SU-DHL-6 (cell line): ENCODE measurements at regions not wholly inside any gene's neighbourhood (a gene's known extent, or its start where the extent isn't known, plus 50 kb on each side); places are given as distances from the start of the nearest gene placed in this dataset.

ENCODE experiments used
- H2AFZ ChIP-seq: fragments of 200-600 bp; sonication (generic); 2 replicates; pipeline ENCODE4 v1.6.1; 2014; ENCODE audit warnings: low read depth, mild to moderate bottlenecking, moderate library complexity, mixed read lengths, antibody characterized with exemption, low read length; ENCODE audit not compliant: severe bottlenecking
- H3F3A ChIP-seq: fragments of 200-600 bp; shearing (Covaris generic); 2 replicates; pipeline ENCODE4 v1.6.0; 2016; ENCODE audit warnings: antibody characterized with exemption, mild to moderate bottlenecking; ENCODE audit not compliant: insufficient read depth
- H3K27ac ChIP-seq: fragments of 200-600 bp; sonication (generic); 2 replicates; pipeline ENCODE4 v1.5.1; 2016; ENCODE audit warnings: low read depth, mild to moderate bottlenecking, low read length, moderate library complexity, mixed read lengths
- H3K27me3 ChIP-seq: fragments of 200-600 bp; sonication (generic), shearing (Covaris generic); 2 replicates; pipeline ENCODE4 v1.6.0; 2014; ENCODE audit warnings: mild to moderate bottlenecking, low read length
- H3K36me3 ChIP-seq: fragments of 200-600 bp; sonication (generic); 2 replicates; pipeline ENCODE4 v1.6.1; 2014; ENCODE audit warnings: mild to moderate bottlenecking, low read length, mixed read lengths
- H3K4me2 ChIP-seq: fragments of 300-600, 200-600 bp; shearing (Covaris generic), sonication (generic); 2 replicates; pipeline ENCODE4 v1.6.0; 2014; ENCODE audit warnings: low read length, low read depth, mild to moderate bottlenecking; ENCODE audit not compliant: poor library complexity, severe bottlenecking
- H3K4me3 ChIP-seq: fragments of 200-600 bp; sonication (generic); 2 replicates; pipeline ENCODE4 v1.5.1; 2014; ENCODE audit warnings: antibody characterized with exemption, low read length, mild to moderate bottlenecking, mixed read lengths; ENCODE audit not compliant: insufficient read depth, poor library complexity, severe bottlenecking
- H3K79me2 ChIP-seq: fragments of 200-600 bp; sonication (generic); 2 replicates; pipeline ENCODE4 v1.6.1; 2014; ENCODE audit warnings: mild to moderate bottlenecking, low read length, moderate library complexity; ENCODE audit not compliant: insufficient read depth
- H3K9ac ChIP-seq: fragments of 200-600 bp; sonication (generic); 2 replicates; pipeline ENCODE4 v1.7.0; 2014; ENCODE audit warnings: mild to moderate bottlenecking, low read length
- H3K9me2 ChIP-seq: fragments of 200-600 bp; sonication (generic); replicated peaks from 2 replicates; pipeline ENCODE4 v1.6.1; 2014; ENCODE audit warnings: low read length; ENCODE audit not compliant: insufficient read depth
- H3K9me3 ChIP-seq: fragments of 200-600 bp; sonication (generic); 2 replicates; pipeline ENCODE4 v1.6.1; 2014; ENCODE audit warnings: low read length, mixed read lengths; ENCODE audit not compliant: insufficient read depth
- H4K20me1 ChIP-seq: fragments of 200-600 bp; sonication (generic); 2 replicates; pipeline ENCODE4 v1.6.1; 2014; ENCODE audit warnings: low read depth, mild to moderate bottlenecking, antibody characterized with exemption, low read length, moderate library complexity, mixed read lengths
- CTCF ChIP-seq: fragments of 200-600 bp; sonication (generic); IDR thresholded peaks from one replicate; pipeline ENCODE4 v1.5.1; 2017; ENCODE audit warnings: antibody characterized with exemption, mild to moderate bottlenecking, low read length, moderate library complexity; ENCODE audit not compliant: insufficient read depth, poor library complexity, severe bottlenecking
- EZH2phosphoT487 ChIP-seq: fragments of 200-600 bp; sonication (generic), shearing (Covaris generic); conservative IDR thresholded peaks from 2 replicates; pipeline ENCODE4 v1.6.1; 2018; ENCODE audit warnings: mild to moderate bottlenecking, antibody characterized with exemption, low read length, moderate library complexity, mixed read lengths

- H3K27me3 ChIP-seq, result no peaks in the 10 kb centered on the region
- no peak overlapping the region for H3K4me3 ChIP-seq
- H3K27ac ChIP-seq, result no peak overlapping the region
- H3K9me3 ChIP-seq, result no peaks in the 10 kb centered on the region
- H3K36me3 ChIP-seq, result no peaks in the 10 kb centered on the region
- H3K79me2 ChIP-seq, result no peaks in the 10 kb centered on the region
- no peak for TF ChIP-seq EZH2phosphoT487
- TF ChIP-seq CTCF, result no peak
- no peak overlapping the region for H3K4me2 ChIP-seq
- no peaks in the 10 kb centered on the region for H4K20me1 ChIP-seq
- no peak overlapping the region for H2AFZ ChIP-seq
- H3K9ac ChIP-seq, result no peak overlapping the region
- H3F3A ChIP-seq, result no peaks in the 10 kb centered on the region
- H3K9me2 ChIP-seq, result no peaks in the 10 kb centered on the region
These were observed 807.7 kb upstream of the ZWINT start for GRCh38 chr10:57168611-57169240.

GRCh38 chr10:57165671-57166070 is 804.6 kb upstream of the ZWINT start:
- H4K20me1 ChIP-seq, result no peaks in the 10 kb centered on the region
- no peaks in the 10 kb centered on the region for H3K27me3 ChIP-seq
- H3K9me2 ChIP-seq, result no peaks in the 10 kb centered on the region
- H3K9ac ChIP-seq, result no peak overlapping the region
- H3K27ac ChIP-seq, result no peak overlapping the region
- no peaks in the 10 kb centered on the region for H3K36me3 ChIP-seq
- no peaks in the 10 kb centered on the region for H3K79me2 ChIP-seq
- H2AFZ ChIP-seq, result no peak overlapping the region
- H3K4me2 ChIP-seq, result no peak overlapping the region
- H3F3A ChIP-seq, result no peaks in the 10 kb centered on the region
- TF ChIP-seq CTCF (no peak), EZH2phosphoT487 (no peak)
- no peak overlapping the region for H3K4me3 ChIP-seq
- H3K9me3 ChIP-seq, result no peaks in the 10 kb centered on the region

GRCh38 chr10:57162231-57162630 is 801.2 kb upstream of the ZWINT start:
- no peak for TF ChIP-seq CTCF
- TF ChIP-seq EZH2phosphoT487, result no peak
- H3K27me3 ChIP-seq, result no peaks in the 10 kb centered on the region

More at GRCh38 chr10:57162231-57162630, 801.2 kb upstream of the ZWINT start:
- H3K9ac ChIP-seq, result no peak overlapping the region
- H3K4me2 ChIP-seq, result no peak overlapping the region
- H3K27ac ChIP-seq, result no peak overlapping the region
- no peaks in the 10 kb centered on the region for H3F3A ChIP-seq
- H3K4me3 ChIP-seq, result no peak overlapping the region
- H3K79me2 ChIP-seq, result no peaks in the 10 kb centered on the region
- no peaks in the 10 kb centered on the region for H3K36me3 ChIP-seq
- no peak overlapping the region for H2AFZ ChIP-seq
- no peaks in the 10 kb centered on the region for H4K20me1 ChIP-seq
- no peaks in the 10 kb centered on the region for H3K9me3 ChIP-seq
- H3K9me2 ChIP-seq, result no peaks in the 10 kb centered on the region
